Hippocampal formation (tissue), 2 donors: ENCODE measurements at regions not wholly inside any gene's neighbourhood (a gene's known extent, or its start where the extent isn't known, plus 50 kb on each side); places are given as distances from the start of the nearest gene placed in this dataset.

Source experiments
- DNase-seq, 2 donors: peaks; one replicate each; lab custom pipeline; 2025; lab: John Stamatoyannopoulos, UW

GRCh38 chr10:29113616-29113945 lies 175.3 kb upstream of the LYZL1 start:
- no peak for DNase-seq

GRCh38 chr10:29114141-29114540 lies 174.7 kb upstream of the LYZL1 start:
- DNase-seq = no peak

GRCh38 chr10:29117781-29118180 lies 171.1 kb upstream of the LYZL1 start:
- DNase-seq = no peak

- DNase-seq = peak in 1 of 2 donors; percentile 3
Measured at GRCh38 chr10:29119374-29119773, 169.5 kb upstream of the LYZL1 start.

- no peak for DNase-seq
Measured at GRCh38 chr10:29120216-29120615, 168.7 kb upstream of the LYZL1 start.

- DNase-seq = no peak
Measured at GRCh38 chr10:29124864-29125263, 164.0 kb upstream of the LYZL1 start.

- no peak for DNase-seq
Measured at GRCh38 chr10:29127037-29127700, 161.7 kb upstream of the LYZL1 start.

- DNase-seq = no peak
Measured at GRCh38 chr10:29127731-29128130, 161.1 kb upstream of the LYZL1 start.

- DNase-seq = no peak
Measured at GRCh38 chr10:29130190-29130673, 158.6 kb upstream of the LYZL1 start.

- no peak for DNase-seq
Measured at GRCh38 chr10:29131952-29132547, 156.8 kb upstream of the LYZL1 start.

GRCh38 chr10:29132551-29133111 lies 156.2 kb upstream of the LYZL1 start:
- no peak for DNase-seq

GRCh38 chr10:29135337-29135736 lies 153.5 kb upstream of the LYZL1 start:
- DNase-seq = no peak

GRCh38 chr10:29136411-29136810 lies 152.5 kb upstream of the LYZL1 start:
- no peak for DNase-seq

GRCh38 chr10:29140151-29140550 lies 148.7 kb upstream of the LYZL1 start:
- peak in 1 of 2 donors; percentile 4 for DNase-seq

- no peak for DNase-seq
Measured at GRCh38 chr10:29140991-29141390, 147.9 kb upstream of the LYZL1 start.

GRCh38 chr10:29141761-29142160 lies 147.1 kb upstream of the LYZL1 start:
- DNase-seq = no peak

GRCh38 chr10:29142516-29143314 lies 146.2 kb upstream of the LYZL1 start:
- no peak for DNase-seq

GRCh38 chr10:29144126-29144525 lies 144.7 kb upstream of the LYZL1 start:
- DNase-seq = no peak

- DNase-seq = no peak
Measured at GRCh38 chr10:29146311-29147100, 142.4 kb upstream of the LYZL1 start.

GRCh38 chr10:29150010-29150409 lies 138.9 kb upstream of the LYZL1 start:
- DNase-seq = no peak

- DNase-seq = no peak
Measured at GRCh38 chr10:29151005-29151404, 137.9 kb upstream of the LYZL1 start.

GRCh38 chr10:29157321-29157720 lies 131.5 kb upstream of the LYZL1 start:
- DNase-seq = peak; percentile 12 to 39
